ENCODE measurements at regions not wholly inside any gene's neighbourhood (a gene's known extent, or its start where the extent isn't known, plus 50 kb on each side); places are given as distances from the start of the nearest gene placed in this dataset.

DNA sequence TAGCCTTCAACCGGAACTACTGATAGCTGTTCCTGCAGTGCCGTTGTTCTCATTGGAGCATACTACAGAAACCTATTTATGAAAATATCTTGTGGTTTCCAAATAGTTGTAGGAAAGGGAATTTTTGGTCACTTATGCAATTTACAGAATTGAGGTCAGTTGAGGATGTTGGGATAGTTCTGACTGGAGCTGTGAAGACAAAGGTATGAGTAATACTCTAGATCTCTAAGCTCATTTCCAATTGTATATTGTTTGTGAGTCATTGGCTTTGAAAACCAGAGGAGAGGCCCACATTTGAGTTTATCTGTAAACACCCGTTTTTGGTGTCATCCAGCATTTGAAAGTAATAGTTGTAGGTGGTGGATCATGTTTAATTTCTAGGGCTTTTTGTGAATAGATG, 561.3 kb upstream of the WWC1 start:
- ChIA-PET CTCF (interaction anchor here (1.0 kb wide), 1 partner anchor 318 kb away, joined by 4 read pairs; no protein-coding TSS in a partner anchor), POLR2A (interaction anchor here (1.0 kb wide), 1 partner anchor 10 kb away, joined by 3 read pairs; no protein-coding TSS in a partner anchor)
- Mint-ChIP-seq H3K4me1 (peaks cover 48% of the 10 kb centered on the region), H3K4me3 (no peak overlapping the region), H3K27me3 (ENCODE audit: low read depth) (no peaks in the 10 kb centered on the region; the same call in 1 of the 2 replicates), H3K27ac (no peak overlapping the region), H3K9me3 (no peaks in the 10 kb centered on the region), H3K36me3 (0 out of 2 replicates have a peak, but pooled peaks cover 2% of the 10 kb centered on the region)
- DNase-seq (ENCODE audit: low spot score) (no peak), ATAC-seq (no peak)
- TF ChIP-seq, protein P1, sequence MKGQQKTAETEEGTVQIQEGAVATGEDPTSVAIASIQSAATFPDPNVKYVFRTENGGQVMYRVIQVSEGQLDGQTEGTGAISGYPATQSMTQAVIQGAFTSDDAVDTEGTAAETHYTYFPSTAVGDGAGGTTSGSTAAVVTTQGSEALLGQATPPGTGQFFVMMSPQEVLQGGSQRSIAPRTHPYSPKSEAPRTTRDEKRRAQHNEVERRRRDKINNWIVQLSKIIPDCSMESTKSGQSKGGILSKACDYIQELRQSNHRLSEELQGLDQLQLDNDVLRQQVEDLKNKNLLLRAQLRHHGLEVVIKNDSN (CRISPR knock-in tag; IDR thresholded peaks at IDR 0.05) = no peak
- TF ChIP-seq, protein P2, sequence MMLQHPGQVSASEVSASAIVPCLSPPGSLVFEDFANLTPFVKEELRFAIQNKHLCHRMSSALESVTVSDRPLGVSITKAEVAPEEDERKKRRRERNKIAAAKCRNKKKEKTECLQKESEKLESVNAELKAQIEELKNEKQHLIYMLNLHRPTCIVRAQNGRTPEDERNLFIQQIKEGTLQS (CRISPR knock-in tag; conservative IDR thresholded peaks at IDR 0.05) = no peak
- no peak for TF ChIP-seq NR3C1 (CRISPR knock-in tag; conservative IDR thresholded peaks at IDR 0.05; ENCODE audit: low read depth)
- TF ChIP-seq MAX (CRISPR knock-in tag; IDR thresholded peaks at IDR 0.05) = no peak
- no peak for TF ChIP-seq ZBTB21 (CRISPR knock-in tag; IDR thresholded peaks at IDR 0.05; ENCODE audit: borderline replicate concordance)
- TF ChIP-seq FOXP4 (CRISPR knock-in tag; IDR thresholded peaks at IDR 0.05) = no peak
- no peak for TF ChIP-seq GRHL2 (CRISPR knock-in tag; IDR thresholded peaks at IDR 0.05; ENCODE audit: insufficient replicate concordance, severe bottlenecking)
- TF ChIP-seq PRRX2 (CRISPR knock-in tag; IDR thresholded peaks at IDR 0.05) = no peak
- no peak for TF ChIP-seq ZNF317 (CRISPR knock-in tag; IDR thresholded peaks at IDR 0.05; ENCODE audit: borderline replicate concordance, low read depth)
- no peak for TF ChIP-seq CREM (CRISPR knock-in tag; IDR thresholded peaks at IDR 0.05)
- no peak for TF ChIP-seq NFYB (CRISPR knock-in tag; conservative IDR thresholded peaks at IDR 0.05; ENCODE audit: low read depth)
- TF ChIP-seq JAZF1 (CRISPR knock-in tag; IDR thresholded peaks at IDR 0.05) = no peak
- TF ChIP-seq ZNF138 (CRISPR knock-in tag; conservative IDR thresholded peaks at IDR 0.05) = no peak
- no peak for TF ChIP-seq ELF4 (CRISPR knock-in tag; IDR thresholded peaks at IDR 0.05; ENCODE audit: low read depth)
- no peak for TF ChIP-seq ETV6 (CRISPR knock-in tag; IDR thresholded peaks at IDR 0.05)
- TF ChIP-seq, protein P3, sequence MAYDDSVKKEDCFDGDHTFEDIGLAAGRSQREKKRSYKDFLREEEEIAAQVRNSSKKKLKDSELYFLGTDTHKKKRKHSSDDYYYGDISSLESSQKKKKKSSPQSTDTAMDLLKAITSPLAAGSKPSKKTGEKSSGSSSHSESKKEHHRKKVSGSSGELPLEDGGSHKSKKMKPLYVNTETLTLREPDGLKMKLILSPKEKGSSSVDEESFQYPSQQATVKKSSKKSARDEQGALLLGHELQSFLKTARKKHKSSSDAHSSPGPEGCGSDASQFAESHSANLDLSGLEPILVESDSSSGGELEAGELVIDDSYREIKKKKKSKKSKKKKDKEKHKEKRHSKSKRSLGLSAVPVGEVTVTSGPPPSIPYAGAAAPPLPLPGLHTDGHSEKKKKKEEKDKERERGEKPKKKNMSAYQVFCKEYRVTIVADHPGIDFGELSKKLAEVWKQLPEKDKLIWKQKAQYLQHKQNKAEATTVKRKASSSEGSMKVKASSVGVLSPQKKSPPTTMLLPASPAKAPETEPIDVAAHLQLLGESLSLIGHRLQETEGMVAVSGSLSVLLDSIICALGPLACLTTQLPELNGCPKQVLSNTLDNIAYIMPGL (CRISPR knock-in tag; IDR thresholded peaks at IDR 0.05) = no peak
- no peak for TF ChIP-seq SMAD4 (CRISPR knock-in tag; IDR thresholded peaks at IDR 0.05)

DNA sequence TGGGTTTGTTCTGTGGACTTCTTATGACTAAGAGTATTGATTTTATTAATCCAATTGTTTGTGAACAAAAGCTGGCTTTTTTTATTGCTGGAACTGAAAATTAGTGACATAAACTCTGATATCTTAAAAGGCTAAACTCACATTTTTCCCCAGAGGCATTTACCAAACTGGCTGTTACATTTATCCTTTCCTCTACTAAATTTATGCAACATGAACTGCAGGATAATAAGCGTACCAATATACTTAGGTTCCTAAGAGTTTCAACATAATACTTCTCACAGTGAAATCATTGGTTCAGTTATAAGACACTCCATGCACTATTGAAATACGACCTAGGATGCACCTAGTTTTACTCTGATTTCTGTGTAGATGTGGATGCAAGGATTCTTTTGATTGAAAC, 560.8 kb upstream of the WWC1 start:
- Mint-ChIP-seq H3K4me1 (peaks cover 43% of the 10 kb centered on the region), H3K4me3 (no peak overlapping the region), H3K36me3 (0 out of 2 replicates have a peak, but pooled peaks cover 2% of the 10 kb centered on the region), H3K27ac (no peak overlapping the region), H3K9me3 (no peaks in the 10 kb centered on the region), H3K27me3 (ENCODE audit: low read depth) (no peaks in the 10 kb centered on the region; the same call in 1 of the 2 replicates)
- ChIA-PET POLR2A (no interaction called here), CTCF (no interaction called here)
- ATAC-seq (no peak), DNase-seq (ENCODE audit: low spot score) (no peak)
- TF ChIP-seq NFYB (CRISPR knock-in tag; conservative IDR thresholded peaks at IDR 0.05; ENCODE audit: low read depth) (no peak), NFE2L1 (CRISPR knock-in tag; IDR thresholded peaks at IDR 0.05) (no peak), ZBTB21 (CRISPR knock-in tag; IDR thresholded peaks at IDR 0.05; ENCODE audit: borderline replicate concordance) (no peak)
- TF ChIP-seq, protein P4, sequence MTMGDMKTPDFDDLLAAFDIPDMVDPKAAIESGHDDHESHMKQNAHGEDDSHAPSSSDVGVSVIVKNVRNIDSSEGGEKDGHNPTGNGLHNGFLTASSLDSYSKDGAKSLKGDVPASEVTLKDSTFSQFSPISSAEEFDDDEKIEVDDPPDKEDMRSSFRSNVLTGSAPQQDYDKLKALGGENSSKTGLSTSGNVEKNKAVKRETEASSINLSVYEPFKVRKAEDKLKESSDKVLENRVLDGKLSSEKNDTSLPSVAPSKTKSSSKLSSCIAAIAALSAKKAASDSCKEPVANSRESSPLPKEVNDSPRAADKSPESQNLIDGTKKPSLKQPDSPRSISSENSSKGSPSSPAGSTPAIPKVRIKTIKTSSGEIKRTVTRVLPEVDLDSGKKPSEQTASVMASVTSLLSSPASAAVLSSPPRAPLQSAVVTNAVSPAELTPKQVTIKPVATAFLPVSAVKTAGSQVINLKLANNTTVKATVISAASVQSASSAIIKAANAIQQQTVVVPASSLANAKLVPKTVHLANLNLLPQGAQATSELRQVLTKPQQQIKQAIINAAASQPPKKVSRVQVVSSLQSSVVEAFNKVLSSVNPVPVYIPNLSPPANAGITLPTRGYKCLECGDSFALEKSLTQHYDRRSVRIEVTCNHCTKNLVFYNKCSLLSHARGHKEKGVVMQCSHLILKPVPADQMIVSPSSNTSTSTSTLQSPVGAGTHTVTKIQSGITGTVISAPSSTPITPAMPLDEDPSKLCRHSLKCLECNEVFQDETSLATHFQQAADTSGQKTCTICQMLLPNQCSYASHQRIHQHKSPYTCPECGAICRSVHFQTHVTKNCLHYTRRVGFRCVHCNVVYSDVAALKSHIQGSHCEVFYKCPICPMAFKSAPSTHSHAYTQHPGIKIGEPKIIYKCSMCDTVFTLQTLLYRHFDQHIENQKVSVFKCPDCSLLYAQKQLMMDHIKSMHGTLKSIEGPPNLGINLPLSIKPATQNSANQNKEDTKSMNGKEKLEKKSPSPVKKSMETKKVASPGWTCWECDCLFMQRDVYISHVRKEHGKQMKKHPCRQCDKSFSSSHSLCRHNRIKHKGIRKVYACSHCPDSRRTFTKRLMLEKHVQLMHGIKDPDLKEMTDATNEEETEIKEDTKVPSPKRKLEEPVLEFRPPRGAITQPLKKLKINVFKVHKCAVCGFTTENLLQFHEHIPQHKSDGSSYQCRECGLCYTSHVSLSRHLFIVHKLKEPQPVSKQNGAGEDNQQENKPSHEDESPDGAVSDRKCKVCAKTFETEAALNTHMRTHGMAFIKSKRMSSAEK (CRISPR knock-in tag; IDR thresholded peaks at IDR 0.05; ENCODE audit: borderline replicate concordance) = no peak
- TF ChIP-seq, protein P5, sequence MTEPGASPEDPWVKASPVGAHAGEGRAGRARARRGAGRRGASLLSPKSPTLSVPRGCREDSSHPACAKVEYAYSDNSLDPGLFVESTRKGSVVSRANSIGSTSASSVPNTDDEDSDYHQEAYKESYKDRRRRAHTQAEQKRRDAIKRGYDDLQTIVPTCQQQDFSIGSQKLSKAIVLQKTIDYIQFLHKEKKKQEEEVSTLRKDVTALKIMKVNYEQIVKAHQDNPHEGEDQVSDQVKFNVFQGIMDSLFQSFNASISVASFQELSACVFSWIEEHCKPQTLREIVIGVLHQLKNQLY (CRISPR knock-in tag; IDR thresholded peaks at IDR 0.05) = no peak
- TF ChIP-seq, protein P6, sequence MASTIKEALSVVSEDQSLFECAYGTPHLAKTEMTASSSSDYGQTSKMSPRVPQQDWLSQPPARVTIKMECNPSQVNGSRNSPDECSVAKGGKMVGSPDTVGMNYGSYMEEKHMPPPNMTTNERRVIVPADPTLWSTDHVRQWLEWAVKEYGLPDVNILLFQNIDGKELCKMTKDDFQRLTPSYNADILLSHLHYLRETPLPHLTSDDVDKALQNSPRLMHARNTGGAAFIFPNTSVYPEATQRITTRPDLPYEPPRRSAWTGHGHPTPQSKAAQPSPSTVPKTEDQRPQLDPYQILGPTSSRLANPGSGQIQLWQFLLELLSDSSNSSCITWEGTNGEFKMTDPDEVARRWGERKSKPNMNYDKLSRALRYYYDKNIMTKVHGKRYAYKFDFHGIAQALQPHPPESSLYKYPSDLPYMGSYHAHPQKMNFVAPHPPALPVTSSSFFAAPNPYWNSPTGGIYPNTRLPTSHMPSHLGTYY (CRISPR knock-in tag; IDR thresholded peaks at IDR 0.05) = no peak
